H7 (cell line): ENCODE measurements at regions not wholly inside any gene's neighbourhood (a gene's known extent, or its start where the extent isn't known, plus 50 kb on each side); places are given as distances from the start of the nearest gene placed in this dataset.

ENCODE experiments used
- DNase-seq: peaks from one replicate; pipeline ENCODE4 v3.0.0; 2012
- H3K27me3 ChIP-seq: 2 replicates; pipeline ENCODE4 v1.6.0; 2011; ENCODE audit warnings: mild to moderate bottlenecking, low read length; ENCODE audit not compliant: control insufficient read depth, insufficient read depth
- H3K36me3 ChIP-seq: replicated peaks from 2 replicates; pipeline ENCODE4 v1.5.1; 2011; ENCODE audit warnings: low read length; ENCODE audit not compliant: control insufficient read depth, insufficient read depth
- H3K4me3 ChIP-seq: 2 replicates; pipeline ENCODE4 v1.5.1; 2011; ENCODE audit warnings: low read depth, mild to moderate bottlenecking, control low read depth, low read length, moderate library complexity; ENCODE audit not compliant: insufficient read depth

DNA sequence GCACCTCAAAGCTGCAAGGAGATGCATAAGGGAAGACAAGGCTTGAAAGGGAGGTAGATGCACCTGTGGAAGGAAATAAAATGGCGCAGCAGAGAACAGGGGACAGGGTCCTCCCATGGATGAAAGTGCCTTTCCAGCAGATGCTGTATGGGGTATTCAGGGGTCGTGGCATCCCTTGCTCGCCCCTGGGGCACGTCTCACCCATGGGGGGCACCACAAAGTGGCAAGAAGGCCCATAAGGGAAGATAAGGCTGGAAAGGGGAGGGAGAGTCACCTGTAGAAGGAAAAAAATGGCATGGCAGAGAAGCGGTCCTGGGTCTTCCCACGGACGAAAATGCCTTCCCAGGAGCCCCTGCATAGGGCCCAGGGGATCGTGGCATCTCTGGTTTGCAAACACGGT is 265.1 kb downstream of the ALG10 start:
- no peak for DNase-seq
- Histone ChIP-seq H3K4me3 (no peak overlapping the region), H3K27me3 (no peaks in the 10 kb centered on the region), H3K36me3 (no peaks in the 10 kb centered on the region)

DNA sequence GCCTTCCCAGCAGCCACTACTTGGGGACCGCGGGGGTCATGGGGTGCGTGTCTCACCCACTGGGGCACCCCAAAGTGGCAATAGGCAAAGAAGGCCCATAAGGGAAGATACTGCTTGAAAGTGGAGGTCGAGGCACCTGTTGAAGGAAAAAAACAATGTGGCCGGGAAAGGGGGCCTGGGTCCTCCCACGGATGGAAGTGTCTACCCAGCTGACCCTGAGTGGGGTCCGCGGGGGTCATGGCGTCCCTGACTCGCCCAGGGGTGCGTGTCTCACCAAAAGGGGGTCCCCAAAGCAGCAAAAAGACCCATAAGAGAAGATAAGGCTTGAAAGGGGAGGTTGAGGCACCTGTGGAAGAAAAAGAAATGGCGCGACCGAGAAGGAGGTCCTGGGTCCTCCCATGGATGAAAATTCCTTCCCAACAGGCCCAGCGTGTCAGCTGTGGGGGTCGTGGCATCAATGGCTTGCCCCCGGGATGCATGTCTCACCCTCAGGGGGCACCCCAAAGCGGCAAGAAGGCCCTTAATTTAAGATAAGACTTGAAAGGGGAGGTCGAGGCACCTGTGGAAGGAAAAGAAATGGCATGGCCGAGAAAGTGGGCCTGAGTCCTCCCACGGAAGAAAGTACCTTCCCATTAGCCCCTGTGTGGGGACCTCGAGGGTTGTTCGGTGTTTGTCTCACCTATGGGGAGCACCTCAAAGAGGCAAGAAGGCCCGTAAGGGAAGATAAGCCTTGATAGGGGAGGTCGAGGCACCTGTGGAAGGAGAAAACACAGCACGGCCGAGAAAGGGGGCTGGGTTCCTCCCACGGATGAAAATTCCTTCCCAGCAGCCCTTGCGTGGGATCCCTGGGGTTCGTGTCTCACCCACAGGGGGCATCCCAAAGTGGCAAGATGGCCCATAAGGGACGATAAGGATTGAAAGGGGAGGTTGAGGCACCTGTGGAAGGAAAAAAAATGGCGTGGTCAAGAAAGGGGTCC is 266.0 kb downstream of the ALG10 start:
- Histone ChIP-seq H3K36me3 (no peaks in the 10 kb centered on the region), H3K4me3 (no peak overlapping the region), H3K27me3 (no peaks in the 10 kb centered on the region)
- DNase-seq: no peak

DNA sequence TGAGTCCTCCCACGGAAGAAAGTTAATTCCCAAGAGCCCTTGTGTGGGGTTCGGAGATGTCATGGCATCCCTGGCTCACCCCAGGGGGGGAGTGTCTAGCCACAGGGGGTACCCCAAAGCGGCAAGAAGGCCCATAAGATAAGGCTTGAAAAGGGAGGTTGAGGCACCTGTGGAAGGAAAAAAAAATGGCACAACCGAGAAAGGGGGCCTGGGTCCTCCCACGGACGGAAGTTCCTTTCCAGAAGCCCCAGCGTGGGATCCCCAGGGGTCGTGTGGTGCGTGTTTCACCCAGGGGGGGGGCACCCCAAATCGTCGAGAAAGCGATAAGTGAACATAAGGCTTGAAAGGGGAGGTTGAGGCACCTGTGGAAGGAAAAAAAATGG is 266.7 kb downstream of the ALG10 start:
- DNase-seq: no peak
- no peak overlapping the region for H3K4me3 ChIP-seq
- H3K36me3 ChIP-seq: no peaks in the 10 kb centered on the region
- H3K27me3 ChIP-seq: no peaks in the 10 kb centered on the region

DNA sequence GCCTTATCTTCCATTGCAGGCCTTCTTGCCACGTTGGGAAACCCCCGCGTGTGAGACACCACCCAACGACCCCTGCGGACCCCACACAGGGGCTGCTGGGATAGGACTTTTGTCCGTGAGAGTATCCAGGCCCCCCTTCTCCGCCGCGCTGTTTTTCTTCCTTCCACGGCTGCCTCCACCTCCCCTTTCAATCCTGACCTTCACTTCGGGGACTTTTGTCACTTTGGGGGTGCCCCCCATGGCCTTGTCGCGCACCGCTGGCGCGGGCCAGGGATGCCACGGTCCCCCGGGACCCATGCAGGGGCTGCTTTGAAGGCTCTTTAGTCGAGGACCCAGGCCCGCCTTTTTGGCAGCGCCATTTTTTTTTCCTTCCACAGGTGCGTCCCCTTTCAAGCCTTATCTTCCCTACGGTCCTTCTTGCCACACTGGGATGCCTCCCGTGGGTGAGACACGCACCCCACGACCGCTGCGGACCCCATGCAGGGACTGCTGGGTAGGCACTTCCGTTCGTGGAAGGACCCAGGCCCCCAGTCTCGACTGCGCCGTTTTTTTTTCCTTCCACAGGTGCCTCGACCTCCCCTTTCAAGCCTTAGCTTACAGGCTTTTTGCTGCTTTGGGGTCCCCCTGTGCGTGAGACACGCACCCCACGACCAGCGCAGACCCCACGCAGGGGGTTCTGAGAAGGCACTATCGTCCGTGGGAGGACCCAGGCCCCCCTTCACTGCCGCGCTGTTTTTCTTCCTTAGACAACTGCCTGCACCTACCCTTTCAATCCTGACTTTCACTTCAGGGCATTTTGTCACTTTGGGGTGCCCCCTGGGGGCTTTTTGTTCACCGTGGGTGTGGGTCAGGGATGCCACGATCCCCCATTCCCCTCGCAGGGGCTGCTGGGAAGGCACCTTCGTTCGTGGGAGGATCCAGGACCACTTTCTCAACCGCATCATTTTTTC is 267.4 kb downstream of the ALG10 start:
- Histone ChIP-seq H3K27me3 (no peaks in the 10 kb centered on the region), H3K36me3 (no peaks in the 10 kb centered on the region), H3K4me3 (no peak overlapping the region)
- DNase-seq: no peak

DNA sequence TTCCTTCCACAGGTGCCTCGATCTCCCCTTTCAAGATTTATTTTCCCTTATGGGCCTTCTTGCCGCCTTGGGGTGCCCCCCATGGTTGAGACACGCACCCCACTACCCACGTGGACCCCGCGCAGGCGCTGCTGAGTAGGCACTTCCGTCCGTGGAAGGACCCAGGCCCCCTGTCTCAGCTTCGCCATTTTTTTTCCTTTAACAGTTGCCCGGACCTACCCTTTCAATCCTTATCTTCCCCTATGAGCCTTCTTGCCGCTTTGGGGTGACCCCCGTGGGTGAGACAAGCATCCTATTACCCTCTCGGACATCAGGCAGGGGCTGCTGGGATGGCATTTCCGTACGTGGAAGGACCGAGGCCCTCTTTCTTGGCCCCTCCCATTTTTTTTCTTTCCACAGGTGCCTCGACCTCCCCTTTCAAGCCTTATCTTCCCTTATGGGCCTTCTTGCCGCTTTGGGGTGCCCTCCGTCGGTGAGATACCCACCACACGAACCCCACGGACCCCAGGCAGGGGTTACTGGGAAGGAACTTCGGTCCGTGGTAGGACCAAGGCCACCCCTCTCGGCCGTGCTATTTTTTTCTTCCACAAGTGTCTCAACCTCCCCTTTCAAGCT is 268.2 kb downstream of the ALG10 start:
- no peak for DNase-seq
- H3K36me3 ChIP-seq: no peaks in the 10 kb centered on the region
- no peak overlapping the region for H3K4me3 ChIP-seq
- H3K27me3 ChIP-seq: no peaks in the 10 kb centered on the region

DNA sequence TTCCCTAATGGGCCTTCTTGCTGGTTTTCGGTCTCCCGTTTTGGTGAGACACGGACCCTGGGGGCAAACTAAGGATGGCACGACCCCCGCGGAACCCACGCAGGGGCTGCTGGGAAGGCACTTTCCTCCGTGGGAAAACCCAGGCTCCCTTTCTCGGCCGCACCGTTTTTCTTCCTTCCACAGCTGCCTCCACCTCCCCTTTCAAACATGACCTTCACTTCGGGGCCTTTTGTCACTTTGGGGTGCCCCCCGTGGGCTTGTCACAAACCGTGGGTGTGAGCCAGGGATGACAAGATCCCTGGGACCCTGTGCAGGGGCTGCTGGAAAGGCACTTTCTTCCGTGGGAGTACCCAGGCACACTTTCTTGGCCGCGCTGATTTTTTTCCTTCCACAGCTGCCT is 268.7 kb downstream of the ALG10 start:
- Histone ChIP-seq H3K36me3 (no peaks in the 10 kb centered on the region), H3K27me3 (no peaks in the 10 kb centered on the region), H3K4me3 (no peak overlapping the region)
- DNase-seq: no peak

DNA sequence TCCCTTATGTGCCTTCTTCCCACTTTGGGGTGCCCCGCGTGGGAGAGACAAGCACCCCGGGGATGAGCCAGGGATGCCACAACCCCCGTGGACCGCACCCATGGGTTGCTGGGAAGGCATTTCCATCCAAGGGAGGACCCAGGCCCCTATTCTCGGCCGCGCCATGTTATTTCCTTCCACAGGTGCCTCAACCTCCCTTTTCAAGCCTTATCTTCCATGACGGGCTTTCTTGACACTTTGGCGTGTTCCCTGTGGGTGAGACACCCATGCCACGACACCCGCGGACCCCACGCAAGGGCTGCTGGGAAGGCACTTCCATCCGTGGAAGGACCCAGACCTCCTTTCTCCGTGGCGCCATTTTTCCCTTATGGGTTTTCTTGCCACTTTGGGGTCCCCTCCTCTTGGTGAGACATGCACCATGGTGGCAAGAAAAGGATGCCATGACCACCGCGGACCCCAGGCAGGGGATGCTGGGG is 269.2 kb downstream of the ALG10 start:
- no peak overlapping the region for H3K4me3 ChIP-seq
- no peaks in the 10 kb centered on the region for H3K27me3 ChIP-seq
- no peak for DNase-seq
- H3K36me3 ChIP-seq: no peaks in the 10 kb centered on the region

DNA sequence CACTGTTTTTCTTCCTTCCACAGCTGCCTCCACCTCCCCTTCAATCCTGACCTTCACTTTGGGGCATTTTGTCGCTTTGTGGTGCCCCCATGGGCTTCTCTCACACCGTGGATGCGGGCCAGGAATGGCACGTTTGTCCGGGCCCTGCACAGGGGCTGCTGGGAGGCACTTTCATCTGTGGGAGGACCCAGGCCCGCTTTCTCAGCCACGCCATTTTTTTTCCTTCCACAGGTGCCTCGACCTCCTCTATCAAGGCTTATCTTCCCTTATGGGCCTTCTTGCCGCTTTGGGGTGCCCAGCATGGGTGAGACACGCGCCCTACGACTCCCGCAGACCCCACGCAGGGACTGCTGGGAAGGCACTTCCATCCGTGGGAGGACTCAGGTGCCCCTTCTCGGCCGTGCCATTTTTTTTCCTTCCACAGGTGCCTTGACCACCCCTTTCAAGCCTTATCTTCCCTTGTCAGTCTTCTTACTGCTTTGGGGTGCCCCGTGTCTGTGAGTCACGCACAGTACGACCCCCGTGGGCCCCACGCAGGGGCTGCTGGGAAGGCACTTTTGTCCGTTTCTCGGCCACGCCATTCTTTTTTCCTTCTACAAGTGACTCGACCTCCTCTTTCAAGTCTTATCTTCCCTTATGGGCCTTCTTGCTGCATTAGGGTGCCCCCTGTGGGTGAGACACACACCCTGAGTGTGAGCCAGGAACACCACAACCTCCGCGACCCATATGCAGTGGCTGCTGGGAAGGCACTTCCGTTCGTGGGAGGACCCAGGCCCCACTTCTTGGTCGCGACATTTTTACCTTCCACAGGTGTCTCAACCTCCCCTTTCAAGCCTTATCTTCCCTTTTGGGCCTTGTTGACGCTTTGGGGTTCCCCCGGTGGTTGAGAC is 270.7 kb downstream of the ALG10 start:
- Histone ChIP-seq H3K4me3 (no peak overlapping the region), H3K27me3 (no peaks in the 10 kb centered on the region), H3K36me3 (no peaks in the 10 kb centered on the region)
- no peak for DNase-seq

DNA sequence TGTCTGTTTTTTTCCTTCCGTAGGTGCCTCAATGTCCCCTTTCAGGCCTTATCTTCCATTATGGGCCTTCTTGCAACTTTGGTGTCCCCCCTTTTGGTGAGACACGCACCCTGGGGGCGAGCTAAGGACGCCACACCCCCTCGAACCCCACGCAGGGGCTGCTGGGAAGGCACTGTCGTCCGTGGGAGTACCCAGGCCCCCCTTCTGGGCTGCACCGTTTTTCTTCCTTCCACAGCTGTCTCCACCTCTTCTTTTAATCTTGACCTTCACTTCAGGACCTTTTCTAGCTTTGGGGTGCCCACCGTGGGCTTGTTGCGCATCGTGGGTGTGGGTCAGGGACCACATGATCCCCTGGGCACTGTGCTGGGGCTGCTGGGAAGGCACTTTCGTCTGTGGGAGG is 271.8 kb downstream of the ALG10 start:
- Histone ChIP-seq H3K4me3 (no peak overlapping the region), H3K27me3 (no peaks in the 10 kb centered on the region), H3K36me3 (no peaks in the 10 kb centered on the region)
- DNase-seq: no peak

DNA sequence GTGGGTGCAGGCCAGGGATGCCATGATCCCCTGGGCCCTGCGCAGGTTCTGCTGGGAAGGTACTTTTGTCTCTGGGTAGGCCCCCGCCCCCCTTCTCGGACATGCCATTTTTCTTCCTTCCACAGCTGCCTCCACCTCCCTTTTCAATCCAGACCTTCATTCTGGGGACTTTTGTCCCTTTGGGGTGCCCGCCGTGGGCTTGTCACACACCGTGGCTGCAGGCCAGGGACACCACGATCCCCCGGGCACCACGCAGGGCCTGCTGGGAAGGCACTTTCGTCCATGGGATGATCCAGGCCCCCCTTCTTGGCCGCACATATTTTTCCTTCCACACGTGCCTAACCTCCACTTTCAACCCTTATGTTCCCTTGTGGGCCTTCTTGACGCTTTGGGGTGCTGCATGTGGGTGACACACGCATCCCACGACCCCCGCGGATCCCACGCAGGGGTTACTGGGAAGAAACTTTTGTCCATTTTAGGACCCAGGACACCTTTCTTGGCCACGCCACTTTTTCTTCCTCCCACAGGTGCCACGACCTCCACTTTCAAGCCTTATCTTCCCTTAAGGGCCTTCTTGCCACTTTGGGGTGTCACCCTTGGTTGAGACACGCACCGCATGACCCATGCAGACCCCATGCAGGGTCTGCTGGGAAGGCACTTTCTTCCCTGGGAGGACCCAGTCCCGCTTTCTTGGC is 272.5 kb downstream of the ALG10 start:
- Histone ChIP-seq H3K36me3 (no peaks in the 10 kb centered on the region), H3K4me3 (no peak overlapping the region), H3K27me3 (no peaks in the 10 kb centered on the region)
- no peak for DNase-seq

DNA sequence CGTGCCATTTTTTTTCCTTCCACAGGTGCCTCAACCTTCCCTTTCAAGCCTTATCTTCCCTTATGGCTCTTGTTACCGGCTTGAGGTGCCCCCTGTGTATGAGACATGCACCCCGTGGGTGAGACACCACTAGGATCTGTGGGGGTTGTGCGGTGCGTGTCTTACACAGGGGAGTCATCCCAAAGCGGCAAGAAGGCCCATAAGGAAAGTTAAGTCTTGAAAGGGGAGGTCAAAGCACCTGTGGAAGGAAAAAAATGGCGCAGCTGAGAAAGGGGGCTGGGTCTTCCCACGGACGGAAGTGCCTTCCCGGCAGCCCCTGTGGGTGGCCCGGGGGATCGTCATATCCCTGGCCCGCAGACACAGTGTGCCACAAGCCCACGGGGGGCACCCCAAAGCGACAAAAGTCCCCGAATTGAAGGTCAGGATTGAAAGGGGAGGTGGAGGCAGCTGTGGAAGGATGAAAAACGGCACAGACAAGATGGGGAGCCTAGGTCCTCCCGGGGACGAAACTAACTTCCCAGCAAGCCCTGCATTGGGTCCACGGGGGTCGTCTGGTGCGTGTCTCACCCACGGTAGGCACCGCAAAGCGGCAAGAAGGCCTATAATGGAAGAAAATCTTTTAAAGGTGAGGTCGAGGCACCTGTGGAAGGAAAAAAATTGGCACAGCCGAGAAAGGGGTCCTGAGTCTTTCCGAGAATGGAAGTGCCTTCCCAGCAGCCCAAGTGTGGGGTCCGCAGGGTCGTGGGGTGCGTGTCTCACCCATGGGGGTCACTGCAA is 273.3 kb downstream of the ALG10 start:
- H3K4me3 ChIP-seq: no peak overlapping the region
- no peaks in the 10 kb centered on the region for H3K36me3 ChIP-seq
- no peak for DNase-seq
- no peaks in the 10 kb centered on the region for H3K27me3 ChIP-seq

DNA sequence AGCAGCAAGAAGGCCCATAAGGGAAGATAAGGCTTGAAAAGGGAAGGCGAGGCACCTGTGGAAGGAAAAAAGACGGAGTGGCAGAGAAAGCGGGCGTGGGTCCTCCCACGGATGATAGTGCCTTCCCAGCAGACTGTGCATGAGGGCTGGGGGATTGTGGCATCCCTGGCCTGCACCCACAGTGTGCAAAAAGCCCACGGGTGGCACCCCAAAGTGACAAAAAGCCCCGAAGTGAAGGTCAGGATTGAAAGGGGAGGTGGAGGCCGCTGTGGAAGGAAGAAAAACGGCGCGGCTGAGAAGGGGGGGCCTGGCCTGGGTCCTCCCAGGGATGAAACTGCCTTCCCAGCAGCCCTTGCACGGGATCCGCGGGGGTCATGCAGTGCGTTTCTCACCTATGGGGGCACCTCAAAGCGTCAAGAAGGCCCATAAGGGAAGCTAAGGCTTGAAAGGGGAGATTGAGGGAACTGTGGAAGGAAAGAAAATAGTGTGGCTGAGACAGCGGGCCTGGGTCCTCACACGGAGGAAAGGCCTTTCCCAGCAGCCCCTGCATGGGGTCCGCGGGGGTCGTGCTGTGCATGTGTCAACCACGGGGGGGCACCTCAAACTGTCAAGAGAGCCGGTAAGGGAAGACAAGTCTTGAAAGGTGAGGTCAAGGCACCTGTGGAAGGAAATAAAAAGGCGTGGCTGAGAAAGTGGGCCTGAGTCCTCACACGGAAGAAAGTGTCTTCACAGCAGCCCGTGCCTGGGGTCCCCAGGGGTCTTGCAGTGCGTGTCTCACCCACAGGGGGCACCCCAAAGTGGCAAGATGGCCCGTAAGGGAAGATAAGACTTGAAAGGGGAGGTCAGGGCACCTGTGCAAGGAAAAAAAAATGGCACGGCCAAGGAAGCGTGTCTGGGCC is 274.1 kb downstream of the ALG10 start:
- H3K4me3 ChIP-seq: no peak overlapping the region
- H3K36me3 ChIP-seq: no peaks in the 10 kb centered on the region
- no peak for DNase-seq
- no peaks in the 10 kb centered on the region for H3K27me3 ChIP-seq
